Left colon (tissue), 2 donors: ENCODE measurements at regions not wholly inside any gene's neighbourhood (a gene's known extent, or its start where the extent isn't known, plus 50 kb on each side); places are given as distances from the start of the nearest gene placed in this dataset.

Source experiments
- ATAC-seq: fragments of 200-7000 bp; cut with Tn5 transposase; one replicate; pipeline ENCODE4 v1.9.1; 2020; ENCODE audit warnings: mild to moderate bottlenecking, moderate library complexity
- DNase-seq, 2 donors: peaks; one replicate each; pipeline ENCODE4 v3.0.0-alpha.2; 2020
- intact Hi-C, 2 donors: fragments of 100-400 bp; cut with DNase I in 1 of 2; cut with micrococcal nuclease in 1 of 2; formaldehyde crosslinking; loops; one replicate each; pipeline versions ENCODE4 v1.11.2 to v1.14.0; 2022; cut with DNase I, micrococcal nuclease
- donor health status: DM: no; HTN: no; CAD: no.
- donor health status: DM: yes; HTN: yes; CAD: no.

- DNase-seq (peak in 1 of 2 donors; percentile 11), ATAC-seq (no peak)
- intact Hi-C loops: no loop called here
Observed at GRCh38 chr9:89234205-89235067, 55.8 kb upstream of the SHC3 start.

GRCh38 chr9:89236955-89237573 is 58.4 kb upstream of the SHC3 start:
- ATAC-seq (no peak), DNase-seq (no peak)
- intact Hi-C loops: no loop called here

- DNase-seq (no peak), ATAC-seq (no peak)
- intact Hi-C loops: no loop called here
Observed at GRCh38 chr9:89238424-89238823, 59.8 kb upstream of the SHC3 start.

GRCh38 chr9:89243296-89244061 is 64.9 kb upstream of the SHC3 start:
- no peak for DNase-seq
- no peak for ATAC-seq
- intact Hi-C loops: no loop called here

GRCh38 chr9:89246840-89247239 is 64.2 kb upstream of the CKS2 start:
- intact Hi-C loops: no loop called here
- no peak for ATAC-seq
- no peak for DNase-seq

- intact Hi-C loops: no loop called here
- ATAC-seq (peak; percentile 88), DNase-seq (no peak)
Observed at GRCh38 chr9:89247431-89248353, 63.3 kb upstream of the CKS2 start.

GRCh38 chr9:89249001-89249400 is 62.0 kb upstream of the CKS2 start:
- DNase-seq (no peak), ATAC-seq (no peak)
- intact Hi-C loops: no loop called here

GRCh38 chr9:89252651-89253267 is 58.2 kb upstream of the CKS2 start:
- intact Hi-C loops: no loop called here
- DNase-seq (no peak), ATAC-seq (no peak)

- no peak for DNase-seq
- ATAC-seq: no peak
- intact Hi-C loops: no loop called here
Observed at GRCh38 chr9:89254058-89254772, 56.8 kb upstream of the CKS2 start.

GRCh38 chr9:89254773-89255125 is 56.2 kb upstream of the CKS2 start:
- intact Hi-C loops: no loop called here
- ATAC-seq (peak; percentile 16), DNase-seq (no peak)

GRCh38 chr9:89256225-89256624 is 54.8 kb upstream of the CKS2 start:
- ATAC-seq (no peak), DNase-seq (no peak)
- intact Hi-C loops: no loop called here

- ATAC-seq: no peak
- intact Hi-C loops: no loop called here
Observed at GRCh38 chr9:89256642-89257041, 54.4 kb upstream of the CKS2 start.

GRCh38 chr9:89260525-89260924 is 50.5 kb upstream of the CKS2 start:
- ATAC-seq (no peak), DNase-seq (no peak)
- intact Hi-C loops: no loop called here

More at GRCh38 chr9:89256642-89257041, 54.4 kb upstream of the CKS2 start:
- no peak for DNase-seq
